Thyroid gland (tissue), 4 donors: ENCODE measurements at regions not wholly inside any gene's neighbourhood (a gene's known extent, or its start where the extent isn't known, plus 50 kb on each side); places are given as distances from the start of the nearest gene placed in this dataset.
"Not testable (repeated sequence)": the region's sequence is repeated elsewhere in the genome, so short reads cannot be mapped to it uniquely, and the experiment has no call there.

Experiments
- POLR2A ChIP-seq, 2 donors: fragments of 450-650 bp; IDR thresholded peaks; one replicate each; pipeline ENCODE4 v1.6.1; 2017; ENCODE audit warnings: antibody characterized with exemption in 2 of 2, mild to moderate bottlenecking in 2 of 2, moderate library complexity in 1 of 2
- TF ChIP-seq, protein P1 (sequence below), 6 experiments: fragments of 200-600 bp in 3 of 6; fragments of 450-650 bp in 3 of 6; sonication (generic) in 3 of 6; IDR thresholded peaks; one replicate each; pipeline ENCODE4 v1.5.1; 2016 to 2019; ENCODE audit warnings: antibody characterized with exemption in 6 of 6, mild to moderate bottlenecking in 2 of 6, inconsistent platforms in 1 of 6, moderate library complexity in 1 of 6

DNA sequence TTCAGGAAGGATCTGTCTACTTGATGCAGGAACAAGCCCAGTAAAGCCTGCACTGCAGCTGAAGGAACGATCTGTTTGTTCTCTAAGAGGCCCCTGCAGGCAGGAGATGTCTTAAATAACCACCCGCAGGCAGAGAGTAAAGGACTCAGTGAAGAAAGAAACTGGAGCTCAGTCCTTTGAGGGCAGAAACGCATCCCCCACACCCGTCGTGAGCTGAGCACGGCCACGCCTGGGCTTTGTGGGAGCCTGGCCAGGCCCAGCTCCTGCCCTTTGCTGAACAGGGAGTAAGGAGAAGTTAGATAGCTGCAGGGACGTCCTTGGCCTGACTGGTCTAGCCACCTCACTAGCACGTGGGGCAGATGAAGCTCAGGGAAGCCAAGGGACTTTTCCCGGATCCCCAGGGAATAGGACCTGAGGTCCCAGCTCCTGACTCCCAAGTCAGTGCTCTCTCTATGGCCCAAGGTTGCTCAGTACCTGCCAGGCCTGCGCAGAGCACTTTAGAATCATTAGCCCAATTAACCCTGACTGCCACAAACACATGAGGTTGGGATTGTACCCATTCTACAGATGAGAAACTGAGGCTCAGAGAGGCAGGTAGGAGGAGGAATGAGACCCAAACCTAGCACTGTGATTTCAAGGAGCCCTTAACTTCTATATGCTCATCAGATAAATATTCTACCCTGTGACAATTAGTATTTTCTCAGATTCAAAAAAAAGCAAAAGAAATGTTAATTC is 194.2 kb upstream of the SULF2 start:
- TF ChIP-seq, protein P1, sequence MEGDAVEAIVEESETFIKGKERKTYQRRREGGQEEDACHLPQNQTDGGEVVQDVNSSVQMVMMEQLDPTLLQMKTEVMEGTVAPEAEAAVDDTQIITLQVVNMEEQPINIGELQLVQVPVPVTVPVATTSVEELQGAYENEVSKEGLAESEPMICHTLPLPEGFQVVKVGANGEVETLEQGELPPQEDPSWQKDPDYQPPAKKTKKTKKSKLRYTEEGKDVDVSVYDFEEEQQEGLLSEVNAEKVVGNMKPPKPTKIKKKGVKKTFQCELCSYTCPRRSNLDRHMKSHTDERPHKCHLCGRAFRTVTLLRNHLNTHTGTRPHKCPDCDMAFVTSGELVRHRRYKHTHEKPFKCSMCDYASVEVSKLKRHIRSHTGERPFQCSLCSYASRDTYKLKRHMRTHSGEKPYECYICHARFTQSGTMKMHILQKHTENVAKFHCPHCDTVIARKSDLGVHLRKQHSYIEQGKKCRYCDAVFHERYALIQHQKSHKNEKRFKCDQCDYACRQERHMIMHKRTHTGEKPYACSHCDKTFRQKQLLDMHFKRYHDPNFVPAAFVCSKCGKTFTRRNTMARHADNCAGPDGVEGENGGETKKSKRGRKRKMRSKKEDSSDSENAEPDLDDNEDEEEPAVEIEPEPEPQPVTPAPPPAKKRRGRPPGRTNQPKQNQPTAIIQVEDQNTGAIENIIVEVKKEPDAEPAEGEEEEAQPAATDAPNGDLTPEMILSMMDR (IDR thresholded peaks at IDR 0.05), result not testable (repeated sequence)
- not testable (repeated sequence) for TF ChIP-seq POLR2A (IDR thresholded peaks at IDR 0.05)
